Occipital lobe (tissue), 1 donor: ENCODE measurements at regions not wholly inside any gene's neighbourhood (a gene's known extent, or its start where the extent isn't known, plus 50 kb on each side); places are given as distances from the start of the nearest gene placed in this dataset.

ENCODE experiments used
- DNase-seq: peaks from one replicate; lab custom pipeline; 2025; lab: John Stamatoyannopoulos, UW

DNA sequence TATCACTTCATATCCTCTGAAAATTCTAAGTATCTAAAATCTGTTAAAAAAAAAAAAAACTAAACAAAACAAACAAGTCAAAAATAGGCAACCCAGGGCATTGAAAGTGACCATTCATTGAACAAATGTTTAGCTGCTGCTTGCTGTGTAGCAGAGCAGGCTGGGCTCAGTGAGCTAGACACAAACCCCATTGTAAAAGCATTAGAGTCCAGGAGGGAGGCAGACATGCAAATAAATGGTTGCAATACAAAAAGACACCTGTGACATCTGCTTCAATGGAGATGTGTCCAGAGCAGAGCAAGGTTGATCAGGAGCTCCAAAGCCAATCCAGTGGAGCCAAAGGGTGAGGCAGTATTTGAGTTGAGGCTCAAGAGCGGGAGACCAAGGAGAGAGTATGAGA is 267.3 kb upstream of the GATB start:
- DNase-seq = no peak

DNA sequence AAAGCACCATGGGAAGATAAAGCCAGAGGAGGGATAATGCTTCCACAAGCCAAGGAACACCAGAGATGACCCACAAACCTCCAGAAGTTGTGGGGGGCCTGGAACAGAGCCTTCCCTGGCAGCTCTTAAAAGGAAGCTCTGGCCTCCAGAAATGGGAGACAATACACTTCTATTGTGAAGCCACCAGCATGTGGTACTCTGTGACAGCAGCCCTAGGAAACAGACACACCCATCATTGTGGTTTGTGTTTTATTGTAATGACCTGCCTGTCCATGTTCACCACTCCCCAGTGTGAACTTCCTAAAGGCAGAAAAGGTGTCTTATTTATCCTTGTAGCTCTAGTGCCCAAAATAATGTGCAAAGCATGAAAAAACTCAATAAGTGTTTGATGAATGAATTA is 264.1 kb upstream of the GATB start:
- DNase-seq = no peak

DNA sequence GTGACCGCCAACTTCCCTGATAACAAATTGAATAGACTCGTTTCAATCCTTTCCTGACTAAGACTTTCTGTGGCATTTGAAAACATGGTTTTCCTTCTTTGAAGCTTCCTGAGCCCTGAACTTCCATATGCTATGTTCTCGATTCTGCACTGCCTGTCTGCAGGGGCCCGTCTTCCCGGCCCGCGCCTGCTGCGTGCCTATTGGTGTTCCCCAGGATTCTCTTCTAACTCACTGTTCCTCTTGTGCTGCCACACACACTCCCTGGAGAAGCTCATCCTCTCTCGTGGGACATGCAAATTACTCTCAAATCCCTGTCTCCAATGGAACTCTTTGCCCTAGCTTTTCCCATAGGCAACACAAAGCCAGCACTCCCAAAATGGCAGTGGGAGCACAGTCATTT is 262.9 kb upstream of the GATB start:
- DNase-seq = no peak

DNA sequence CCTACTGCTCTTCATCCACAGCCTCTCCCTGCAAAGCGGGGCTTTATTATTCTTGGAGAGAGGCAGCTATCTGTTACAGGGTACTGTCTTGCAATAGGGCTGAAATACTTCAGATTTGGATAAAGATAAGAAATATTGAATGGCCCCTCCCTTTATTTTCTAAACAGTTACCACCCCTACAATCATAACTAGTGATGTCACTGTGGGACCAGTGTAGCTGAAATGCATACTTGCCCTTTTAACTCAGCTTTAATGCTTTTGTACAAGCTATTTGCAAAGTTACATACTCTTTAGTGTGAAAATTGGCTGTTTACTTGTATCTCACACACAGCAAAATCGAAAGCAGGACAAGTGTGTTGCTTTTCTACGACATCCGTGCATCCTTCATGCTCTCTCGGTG is 261.7 kb upstream of the GATB start:
- DNase-seq = no peak

DNA sequence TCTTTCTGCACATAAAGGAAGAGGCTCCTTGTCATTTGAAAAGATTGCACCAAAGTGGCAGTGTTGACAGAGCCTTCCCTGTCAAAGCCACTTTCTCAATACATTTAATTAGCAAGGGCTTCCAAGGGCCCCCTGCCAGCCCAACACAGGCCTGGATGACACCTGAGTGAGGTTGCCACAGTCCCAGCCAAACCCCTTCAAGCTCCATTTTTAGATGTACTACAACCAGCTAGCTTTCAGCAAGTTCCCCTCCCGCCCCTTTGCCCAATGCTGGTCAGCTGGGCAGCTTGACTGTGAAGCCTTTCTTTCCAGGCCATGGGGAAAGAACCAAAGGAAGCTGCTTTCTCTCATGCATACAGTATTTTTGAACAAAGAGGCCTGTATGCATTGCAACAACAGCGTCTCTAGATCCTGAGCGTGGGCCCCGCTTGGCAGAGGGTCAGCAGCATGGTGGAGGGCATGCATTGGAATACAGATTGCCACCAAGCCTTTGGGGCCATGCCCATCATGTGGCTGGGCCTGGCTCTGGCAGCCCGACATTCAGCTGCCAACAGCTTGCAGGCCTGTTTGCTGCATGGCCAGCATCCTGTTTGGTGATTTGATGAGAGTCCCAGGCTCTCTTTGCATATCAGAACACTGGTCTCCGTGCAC is 261.1 kb upstream of the GATB start:
- DNase-seq = peak; percentile 90

DNA sequence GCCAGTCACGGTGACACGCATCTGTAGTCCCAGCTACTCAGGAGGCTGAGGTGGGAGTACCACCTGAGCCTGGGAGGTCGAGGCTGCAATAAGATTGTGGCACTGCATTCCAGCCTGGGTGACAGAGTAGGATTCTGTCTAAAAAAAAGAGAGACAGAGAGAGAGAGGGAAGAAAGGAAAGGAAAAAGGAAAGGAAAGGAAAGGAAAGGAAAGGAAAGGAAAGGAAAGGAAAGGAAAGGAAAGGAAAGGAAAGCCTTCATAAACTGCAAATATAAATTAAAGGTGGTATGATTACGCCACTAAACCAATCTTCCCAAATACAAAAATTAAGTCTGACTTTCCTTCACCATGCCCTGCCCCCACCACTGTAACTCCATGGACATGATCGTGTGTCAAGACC is 259.3 kb upstream of the GATB start:
- DNase-seq = no peak

DNA sequence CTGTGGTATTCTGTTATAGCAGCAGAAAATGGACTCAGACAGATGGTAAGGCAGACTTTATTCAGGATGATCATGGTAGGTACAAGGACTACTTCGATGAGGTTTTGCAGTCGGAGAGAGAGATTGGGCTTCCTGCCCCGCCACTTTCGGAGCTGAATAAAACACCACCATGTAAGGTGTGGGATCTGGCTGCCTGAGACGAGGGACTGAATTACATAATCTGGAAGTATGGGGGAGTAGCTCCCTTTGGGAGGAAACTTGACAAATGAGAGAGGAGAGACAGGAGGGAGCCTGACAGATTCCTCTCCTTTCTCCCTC is 255.5 kb upstream of the GATB start:
- DNase-seq = peak; percentile 60

DNA sequence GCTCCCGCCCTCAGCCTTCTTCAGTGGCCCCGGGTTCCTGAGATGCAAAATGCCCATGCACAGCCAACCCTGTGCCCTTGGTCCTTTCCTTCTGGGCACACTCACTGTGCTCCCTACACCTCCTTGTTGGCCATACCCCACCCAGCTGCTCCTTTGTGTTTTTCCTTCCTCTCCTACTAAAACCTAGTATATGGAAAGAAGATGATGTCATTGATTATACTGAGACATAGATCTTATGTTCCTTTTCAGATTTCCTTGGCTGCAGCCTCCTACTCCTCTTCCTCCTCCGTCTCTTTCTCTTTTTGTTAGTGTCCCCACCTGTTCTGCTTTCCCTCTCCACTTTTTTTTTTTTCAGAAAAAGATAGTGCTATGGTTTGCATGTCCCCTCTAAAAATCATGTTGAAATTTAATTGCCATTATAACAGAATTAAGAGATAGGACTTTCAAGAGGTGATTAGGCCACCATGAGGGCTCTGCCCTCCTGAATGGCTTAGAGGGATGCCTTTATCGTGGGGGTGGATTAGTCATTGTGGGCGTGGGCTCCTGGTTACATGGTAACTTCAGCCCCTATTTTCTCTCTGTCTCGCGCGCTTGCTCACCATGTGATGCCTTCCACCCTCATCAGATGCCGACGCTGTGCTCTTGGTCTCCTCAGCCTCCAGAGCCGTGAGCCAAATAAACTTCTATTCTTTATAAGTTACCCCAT is 254.9 kb upstream of the GATB start:
- DNase-seq = no peak

DNA sequence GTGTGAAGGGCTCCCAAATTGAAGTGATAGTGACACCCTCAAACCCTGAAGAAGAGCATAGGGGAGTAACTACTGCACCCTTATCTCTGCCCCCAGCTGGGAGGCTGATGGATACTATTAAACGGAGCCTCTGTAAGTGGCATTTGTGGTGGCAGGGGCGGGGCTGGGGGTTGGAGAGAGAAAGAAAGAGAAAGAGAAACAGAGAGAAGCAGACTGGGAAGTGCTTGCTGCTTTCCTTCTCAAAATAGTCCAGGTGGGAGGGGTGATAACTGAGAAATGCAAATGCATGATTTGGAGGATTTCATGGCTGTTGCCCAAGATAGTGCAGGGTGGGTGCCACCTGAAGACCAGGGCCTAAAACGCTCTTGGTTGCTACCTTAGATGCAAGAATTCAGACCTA is 253.5 kb upstream of the GATB start:
- no peak for DNase-seq

DNA sequence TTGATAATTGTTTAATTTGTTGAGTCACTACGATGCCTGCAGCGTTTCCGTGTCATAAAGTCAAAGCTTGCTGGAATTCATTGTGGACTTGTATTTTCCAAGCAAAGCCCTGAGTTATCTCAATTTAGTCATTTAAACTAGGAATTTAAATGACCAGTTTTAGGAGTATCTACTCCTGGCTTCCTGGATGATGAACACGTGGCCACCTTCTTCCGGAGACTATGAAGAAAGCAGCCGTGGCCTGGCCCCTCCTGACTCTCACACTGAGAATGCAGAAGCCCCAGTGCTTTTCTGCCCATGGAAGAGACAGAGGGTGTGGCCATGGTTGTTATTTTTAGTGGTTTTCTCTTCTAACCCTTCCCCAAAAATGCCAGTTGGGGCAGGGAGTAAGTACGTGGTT is 250.7 kb upstream of the GATB start:
- DNase-seq = no peak

DNA sequence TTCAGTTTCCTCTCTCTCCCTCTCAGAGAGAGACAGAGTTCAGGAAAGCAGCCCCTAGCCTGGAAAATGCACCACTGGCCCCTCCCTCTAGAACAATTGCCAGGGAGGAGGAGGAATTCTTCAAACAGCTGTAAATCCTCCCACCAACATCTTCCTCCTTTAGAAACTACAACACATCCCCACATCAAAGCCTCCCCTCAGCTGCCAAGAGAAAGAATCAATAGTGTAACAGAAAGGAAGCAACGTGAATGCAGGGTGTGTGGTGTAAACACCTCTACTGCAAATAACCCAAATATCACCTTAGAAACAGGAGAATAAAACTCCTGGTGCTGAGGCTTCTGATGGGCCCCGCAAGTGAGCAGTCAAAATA is 249.9 kb upstream of the GATB start:
- DNase-seq = no peak

DNA sequence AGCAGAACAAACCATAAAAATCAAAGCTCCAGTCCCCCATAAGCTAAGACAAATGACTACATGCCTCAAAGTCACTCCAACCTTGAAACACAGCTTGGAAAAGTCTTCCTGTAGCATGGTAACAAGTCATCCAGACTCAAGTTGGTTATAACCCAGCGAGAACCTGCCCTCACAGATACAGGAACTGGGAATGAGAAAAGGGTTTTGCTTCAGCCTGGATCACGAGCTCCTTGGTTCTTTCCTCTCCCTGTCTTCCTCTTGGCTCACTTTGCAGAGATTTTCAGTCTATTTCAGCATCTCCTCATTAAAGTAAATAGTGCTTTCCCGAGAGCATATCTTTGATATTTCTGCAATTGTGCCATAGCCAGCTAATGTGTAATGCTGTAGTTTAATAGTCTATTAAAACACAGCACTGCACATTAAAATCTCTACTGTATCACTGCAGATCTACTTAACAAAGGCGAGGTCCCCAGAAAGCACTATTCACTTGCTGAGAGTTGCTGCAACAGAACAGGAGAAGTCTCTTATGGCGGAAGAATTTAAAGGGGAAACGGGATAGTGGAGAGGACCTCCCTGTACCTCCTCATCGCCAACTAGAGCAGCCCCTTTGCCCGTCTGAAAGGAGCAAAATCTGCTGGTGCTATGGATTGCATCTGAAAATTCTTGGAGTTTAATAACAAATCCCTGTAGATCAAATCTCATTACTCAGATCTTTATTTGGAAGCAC is 249.3 kb upstream of the GATB start:
- no peak for DNase-seq

DNA sequence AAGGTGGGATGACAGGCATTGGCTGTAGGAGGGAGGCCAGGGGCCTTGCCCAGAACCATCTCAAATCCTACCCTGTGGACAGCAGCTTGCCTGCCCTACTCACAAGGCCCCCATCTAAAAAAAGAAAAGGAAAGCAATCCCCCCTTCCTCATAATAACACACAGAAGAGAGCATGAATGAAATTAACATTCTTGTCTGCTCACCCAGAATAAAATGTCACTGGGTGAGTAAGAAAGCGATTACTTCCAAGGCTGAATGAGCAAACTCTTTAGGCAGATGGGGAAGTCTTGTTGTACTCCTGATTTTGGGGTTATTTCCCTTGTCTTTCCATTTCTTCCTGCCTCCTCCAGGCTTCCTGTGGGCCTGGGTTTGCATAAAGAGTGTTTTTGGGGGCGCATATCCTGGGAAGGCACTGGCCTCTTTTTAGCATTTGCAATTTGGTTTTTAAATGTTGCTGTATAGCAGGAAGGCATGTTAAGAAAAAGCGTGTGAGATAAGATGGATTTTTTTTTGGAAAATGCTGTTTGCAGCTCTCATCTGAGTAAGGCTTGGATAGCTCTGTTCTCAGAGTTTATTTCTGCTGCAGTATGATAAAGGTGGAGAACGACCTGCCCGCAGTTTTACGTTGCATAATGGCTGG is 248.3 kb upstream of the GATB start:
- DNase-seq = no peak

DNA sequence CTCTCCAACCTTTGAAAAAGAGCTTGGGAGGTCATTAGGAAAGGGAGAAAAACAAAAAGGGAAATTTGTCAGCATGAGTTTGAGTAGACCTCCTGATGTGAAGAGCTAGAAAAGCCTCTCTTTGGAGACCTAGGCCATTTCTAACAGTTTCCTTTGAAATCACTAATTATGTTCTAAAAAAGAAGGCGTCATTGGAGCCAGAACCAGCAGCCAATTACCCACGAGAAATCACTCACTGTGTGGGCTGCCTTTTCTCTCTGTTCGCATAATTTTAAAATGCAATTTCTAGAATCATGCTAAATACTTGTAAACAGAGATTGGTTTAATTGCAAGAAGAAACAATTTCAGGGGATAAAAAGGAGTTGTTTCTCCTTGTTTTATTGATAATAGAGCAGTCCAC is 246.3 kb upstream of the GATB start:
- DNase-seq = no peak

DNA sequence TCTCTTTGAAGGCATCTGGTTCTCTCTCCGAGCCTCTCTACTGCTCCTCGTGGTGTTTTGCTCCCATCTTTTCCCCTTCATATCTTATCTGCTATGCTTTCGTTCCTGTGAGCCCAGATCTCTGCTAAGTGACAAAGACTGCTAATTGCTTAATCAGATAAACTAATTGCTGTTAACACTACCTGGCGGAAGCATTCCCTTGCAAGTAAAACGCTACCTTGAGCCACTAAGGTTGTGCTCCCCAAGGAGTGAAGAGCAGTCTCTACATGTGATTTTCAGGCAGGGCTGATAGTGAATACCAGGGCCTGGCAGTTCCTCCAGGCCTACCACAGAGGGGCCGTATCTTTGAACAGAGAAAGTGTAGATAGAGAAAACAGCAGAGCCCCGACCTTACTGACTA is 244.0 kb upstream of the GATB start:
- DNase-seq = no peak

DNA sequence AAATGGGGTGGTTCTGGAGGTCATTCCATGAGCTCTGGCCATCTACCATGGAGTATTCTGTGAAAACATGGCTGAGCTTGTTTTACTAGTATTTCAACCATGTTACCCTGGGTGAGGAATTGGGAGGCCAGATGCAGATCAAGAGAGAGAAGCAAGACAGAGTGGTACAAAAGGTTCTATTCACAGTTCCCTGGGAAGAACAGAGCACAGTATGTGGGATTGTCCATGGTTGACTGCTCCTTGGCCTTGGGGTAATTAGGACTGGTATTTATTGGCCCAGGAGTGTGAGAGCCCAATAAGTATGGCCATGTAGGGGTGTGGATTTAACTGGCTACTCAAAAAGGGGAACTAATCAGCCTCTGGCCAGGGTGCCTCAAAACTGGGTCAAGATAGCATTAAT is 239.7 kb upstream of the GATB start:
- DNase-seq = no peak

DNA sequence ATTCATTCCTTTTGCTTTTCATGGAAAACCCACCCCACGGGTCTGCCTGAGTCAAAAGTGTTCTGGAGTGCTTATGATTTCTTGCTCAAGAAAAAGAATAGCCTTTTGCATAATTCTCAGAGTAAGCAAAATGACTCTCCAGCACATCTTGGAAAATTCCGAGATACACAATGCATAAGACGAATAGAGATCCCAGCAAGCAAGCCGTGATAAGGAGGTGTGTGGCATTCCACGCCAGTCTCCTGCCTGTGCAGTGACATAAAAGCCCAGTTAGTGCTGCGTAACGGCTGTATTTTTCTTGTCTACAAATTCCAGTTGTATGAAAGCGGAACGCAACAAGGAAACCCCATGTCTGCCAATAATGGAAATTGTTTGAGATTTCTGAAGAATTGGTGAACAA is 237.9 kb upstream of the GATB start:
- DNase-seq = no peak

DNA sequence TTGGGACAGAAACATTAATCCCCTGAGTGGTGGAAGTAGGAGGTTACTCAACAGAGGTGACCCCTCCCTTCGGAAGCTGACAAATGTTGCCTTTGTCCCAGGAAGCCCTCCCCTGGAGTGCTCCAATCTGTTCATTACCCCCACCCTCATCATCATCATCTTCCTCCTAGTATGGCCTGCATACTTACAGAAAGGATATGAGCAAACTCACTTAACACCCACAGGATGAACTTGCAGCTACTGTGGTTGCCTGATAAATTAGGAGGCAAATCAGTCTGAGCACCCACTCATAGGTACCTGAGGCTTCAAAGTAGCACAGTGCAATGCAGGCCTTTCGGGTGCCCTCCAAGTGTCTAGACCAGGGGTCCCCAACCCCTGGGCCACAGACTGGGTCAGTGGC is 236.7 kb upstream of the GATB start:
- no peak for DNase-seq

DNA sequence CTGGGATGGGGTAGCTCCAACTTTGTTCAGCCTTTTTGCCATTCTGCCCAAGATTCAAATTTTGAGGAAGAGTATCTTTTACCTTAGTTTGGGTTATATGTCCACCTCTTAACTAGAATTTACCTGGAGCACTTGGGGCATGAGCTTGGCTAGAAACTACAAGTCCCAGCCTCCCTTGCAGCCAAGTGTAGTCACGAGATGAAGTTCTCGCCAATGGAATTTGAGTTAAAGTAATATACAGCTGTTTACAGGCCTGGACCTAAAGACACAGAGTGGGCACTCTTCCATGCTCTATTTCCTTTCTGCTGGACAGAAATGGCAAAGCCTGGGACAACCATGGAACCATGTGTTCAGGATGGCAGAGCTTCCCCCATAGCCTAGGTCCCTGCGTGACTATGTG is 233.6 kb upstream of the GATB start:
- no peak for DNase-seq

DNA sequence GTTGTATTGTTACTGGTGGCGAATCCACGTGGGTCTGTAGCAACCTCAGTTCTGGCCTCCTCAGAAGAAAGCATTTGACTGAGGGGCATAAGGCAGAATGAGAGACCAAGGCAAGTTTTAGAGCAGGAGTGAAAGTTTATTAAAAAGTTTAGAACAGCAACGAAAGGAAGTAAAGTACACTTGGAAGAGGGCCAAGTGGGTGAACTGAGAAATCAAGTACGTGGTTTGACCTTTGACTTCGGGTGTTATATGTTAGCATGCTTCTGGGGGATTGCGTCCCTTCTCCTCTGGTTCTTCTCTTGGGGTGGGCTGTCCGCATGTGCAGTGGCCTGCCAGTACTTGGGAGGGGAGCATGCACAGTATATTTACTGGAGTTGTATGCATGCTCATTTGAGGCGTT is 232.7 kb upstream of the GATB start:
- DNase-seq = no peak

DNA sequence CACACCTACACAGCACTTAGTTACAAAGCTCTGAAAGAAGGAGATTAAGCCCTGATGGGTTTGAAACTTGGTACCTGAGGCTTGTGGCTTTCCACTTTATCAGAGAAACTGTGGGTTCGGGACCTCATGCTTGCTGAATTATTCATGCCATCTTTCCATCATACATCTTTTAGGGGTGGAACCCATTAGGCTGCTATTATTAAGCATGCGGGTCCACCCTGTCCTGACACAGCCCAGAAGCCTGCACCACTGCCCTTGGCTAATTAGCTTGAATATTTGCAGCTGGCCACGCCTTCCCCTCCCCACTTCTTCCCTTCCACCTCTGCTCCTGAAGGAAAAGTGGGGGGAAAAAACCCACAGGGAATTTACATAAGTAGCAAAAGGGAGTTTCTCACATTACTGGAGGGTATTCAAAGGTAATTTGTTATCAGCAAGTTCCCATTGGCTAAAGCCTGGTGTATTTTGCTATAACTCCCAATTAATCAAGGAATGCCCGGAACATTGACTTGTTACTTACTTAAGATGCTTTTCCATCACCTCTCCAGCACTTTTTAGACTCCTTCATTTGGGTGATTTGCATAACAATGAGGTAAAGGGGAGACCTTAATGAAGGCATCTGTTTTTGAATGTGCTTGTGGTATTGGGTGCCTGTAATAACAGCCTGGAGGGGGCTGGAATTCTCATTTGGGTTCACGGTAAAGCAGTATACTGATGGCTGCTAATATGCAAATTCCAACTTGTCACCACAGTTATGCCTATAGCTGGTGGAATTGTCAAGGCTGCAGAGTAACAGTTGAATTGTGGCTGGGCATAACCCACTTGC is 231.7 kb upstream of the GATB start:
- DNase-seq = no peak

DNA sequence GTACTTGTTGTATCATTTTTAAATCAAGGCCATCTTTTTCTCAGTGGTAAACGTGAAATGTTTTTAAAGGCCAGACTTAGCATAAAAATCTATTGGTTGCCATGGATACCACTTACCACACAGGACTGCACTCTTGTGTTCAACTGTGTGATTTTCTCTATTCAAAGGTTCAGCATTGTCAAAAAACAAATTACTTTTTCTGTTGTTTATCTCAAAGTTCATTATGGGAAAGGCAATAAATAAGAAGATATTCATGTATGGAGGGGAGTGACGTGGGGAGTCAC is 231.0 kb upstream of the GATB start:
- no peak for DNase-seq
